Loucy (cell line): ENCODE measurements at regions not wholly inside any gene's neighbourhood (a gene's known extent, or its start where the extent isn't known, plus 50 kb on each side); places are given as distances from the start of the nearest gene placed in this dataset.

Experiments used
- H2AFZ ChIP-seq: fragments of 200-600 bp; sonication (generic); 2 replicates; pipeline ENCODE4 v1.6.0; 2016; ENCODE audit warnings: antibody characterized with exemption, mild to moderate bottlenecking, low read length, moderate library complexity
- H3F3A ChIP-seq: fragments of 200-600 bp; 2 replicates; pipeline ENCODE4 v1.6.0; 2016; ENCODE audit warnings: antibody characterized with exemption, low read depth, mild to moderate bottlenecking
- H3K27me3 ChIP-seq: fragments of 200-600 bp; sonication (generic); 2 replicates; pipeline ENCODE4 v1.6.1; 2014; ENCODE audit warnings: low read length, mild to moderate bottlenecking; ENCODE audit not compliant: insufficient read depth, poor library complexity, severe bottlenecking
- H3K36me3 ChIP-seq: fragments of 200-600 bp; sonication (generic); 2 replicates; pipeline ENCODE4 v1.6.1; 2016; ENCODE audit warnings: low read length; ENCODE audit not compliant: insufficient read depth
- H3K4me1 ChIP-seq: fragments of 200-600 bp; sonication (generic); 2 replicates; pipeline ENCODE4 v1.5.1; 2014; ENCODE audit warnings: low read length, mild to moderate bottlenecking; ENCODE audit not compliant: insufficient read depth, poor library complexity, severe bottlenecking
- H3K4me2 ChIP-seq: fragments of 200-600 bp; sonication (generic); 2 replicates; pipeline ENCODE4 v1.6.0; 2014; ENCODE audit warnings: antibody characterized with exemption, low read length, low read depth, mild to moderate bottlenecking; ENCODE audit not compliant: poor library complexity, severe bottlenecking
- H3K4me3 ChIP-seq: fragments of 200-600 bp; sonication (generic); 2 replicates; pipeline ENCODE4 v1.5.1; 2014; ENCODE audit warnings: low read length, mild to moderate bottlenecking, mixed read lengths; ENCODE audit not compliant: poor library complexity, severe bottlenecking
- H3K79me2 ChIP-seq: fragments of 200-600 bp; sonication (generic); 2 replicates; pipeline ENCODE4 v1.6.1; 2014; ENCODE audit warnings: low read length; ENCODE audit not compliant: insufficient read depth
- H3K9ac ChIP-seq: fragments of 200-600 bp; sonication (generic); 2 replicates; pipeline ENCODE4 v1.6.0; 2014; ENCODE audit warnings: mild to moderate bottlenecking, low read depth, low read length, moderate library complexity; ENCODE audit not compliant: poor library complexity, severe bottlenecking
- H3K9me2 ChIP-seq: fragments of 200-600 bp; sonication (generic); replicated peaks from 2 replicates; pipeline ENCODE4 v1.6.1; 2016; ENCODE audit warnings: low read depth, low read length, mixed read lengths
- H3K9me3 ChIP-seq: fragments of 200-600 bp; sonication (generic); 2 replicates; pipeline ENCODE4 v1.6.1; 2014; ENCODE audit warnings: mild to moderate bottlenecking, antibody characterized with exemption, low read length, low read depth; ENCODE audit not compliant: insufficient read depth
- H4K20me1 ChIP-seq: fragments of 200-600 bp; sonication (generic); 2 replicates; pipeline ENCODE4 v1.6.0; 2014; ENCODE audit warnings: antibody characterized with exemption, low read length, mild to moderate bottlenecking; ENCODE audit not compliant: insufficient read depth, poor library complexity, severe bottlenecking
- CTCF ChIP-seq: fragments of 200-600 bp; sonication (generic); conservative IDR thresholded peaks from 2 replicates; pipeline ENCODE4 v1.5.1; 2014; ENCODE audit warnings: mild to moderate bottlenecking, antibody characterized with exemption, low read length
- EZH2phosphoT487 ChIP-seq: fragments of 200-600 bp; IDR thresholded peaks from 2 replicates; pipeline ENCODE4 v1.6.1; 2018; ENCODE audit warnings: antibody characterized with exemption, mild to moderate bottlenecking, moderate library complexity, borderline replicate concordance

- Histone ChIP-seq H3K4me2 (no peak overlapping the region), H3K9ac (no peak overlapping the region), H3K9me2 (no peaks in the 10 kb centered on the region), H2AFZ (no peak overlapping the region), H3K27me3 (no peaks in the 10 kb centered on the region), H3F3A (no peaks in the 10 kb centered on the region), H3K4me1 (no peaks in the 10 kb centered on the region), H3K79me2 (no peaks in the 10 kb centered on the region), H3K9me3 (no peaks in the 10 kb centered on the region), H4K20me1 (no peaks in the 10 kb centered on the region), H3K4me3 (no peak overlapping the region), H3K36me3 (no peaks in the 10 kb centered on the region)
- TF ChIP-seq CTCF (no peak), EZH2phosphoT487 (no peak)
These were observed 542.1 kb downstream of the BNC2 start for GRCh38 chr9:16328349-16328748.

GRCh38 chr9:16329671-16330113, 540.8 kb downstream of the BNC2 start:
- no peak overlapping the region for H3K9ac ChIP-seq
- no peak overlapping the region for H3K4me2 ChIP-seq
- H3K4me3 ChIP-seq: no peak overlapping the region
- H3K4me1 ChIP-seq: no peaks in the 10 kb centered on the region
- H3K9me2 ChIP-seq: no peaks in the 10 kb centered on the region
- no peaks in the 10 kb centered on the region for H3K9me3 ChIP-seq
- H3K36me3 ChIP-seq: no peaks in the 10 kb centered on the region
- TF ChIP-seq EZH2phosphoT487: no peak
- no peaks in the 10 kb centered on the region for H3K79me2 ChIP-seq
- H4K20me1 ChIP-seq: no peaks in the 10 kb centered on the region
- H2AFZ ChIP-seq: no peak overlapping the region
- H3K27me3 ChIP-seq: no peaks in the 10 kb centered on the region
- H3F3A ChIP-seq: no peaks in the 10 kb centered on the region

- no peaks in the 10 kb centered on the region for H3F3A ChIP-seq
- H3K9me3 ChIP-seq: no peaks in the 10 kb centered on the region
- H3K4me1 ChIP-seq: no peaks in the 10 kb centered on the region
- no peaks in the 10 kb centered on the region for H3K27me3 ChIP-seq
- H4K20me1 ChIP-seq: no peaks in the 10 kb centered on the region
- TF ChIP-seq CTCF (no peak), EZH2phosphoT487 (no peak)
- no peak overlapping the region for H3K4me3 ChIP-seq
- no peaks in the 10 kb centered on the region for H3K9me2 ChIP-seq
- no peak overlapping the region for H3K9ac ChIP-seq
- H3K36me3 ChIP-seq: no peaks in the 10 kb centered on the region
- H3K4me2 ChIP-seq: no peak overlapping the region
- H3K79me2 ChIP-seq: no peaks in the 10 kb centered on the region
- H2AFZ ChIP-seq: no peak overlapping the region
These were observed 539.4 kb downstream of the BNC2 start for GRCh38 chr9:16331031-16331430.

GRCh38 chr9:16331527-16331926, 538.9 kb downstream of the BNC2 start:
- Histone ChIP-seq H3K9ac (no peak overlapping the region), H3F3A (no peaks in the 10 kb centered on the region), H3K79me2 (no peaks in the 10 kb centered on the region), H4K20me1 (no peaks in the 10 kb centered on the region), H3K4me2 (no peak overlapping the region), H3K36me3 (no peaks in the 10 kb centered on the region), H3K9me2 (no peaks in the 10 kb centered on the region), H3K4me1 (no peaks in the 10 kb centered on the region), H3K9me3 (no peaks in the 10 kb centered on the region), H3K4me3 (no peak overlapping the region), H3K27me3 (no peaks in the 10 kb centered on the region), H2AFZ (no peak overlapping the region)
- TF ChIP-seq CTCF (no peak), EZH2phosphoT487 (no peak)
